GM19035 (cell line): ENCODE measurements at regions not wholly inside any gene's neighbourhood (a gene's known extent, or its start where the extent isn't known, plus 50 kb on each side); places are given as distances from the start of the nearest gene placed in this dataset.

ENCODE experiments used
- ATAC-seq: cut with Tn5 transposase; IDR thresholded peaks from one replicate; pipeline ENCODE4 v1.9.1; 2021; ENCODE audit not compliant: unreplicated experiment

DNA sequence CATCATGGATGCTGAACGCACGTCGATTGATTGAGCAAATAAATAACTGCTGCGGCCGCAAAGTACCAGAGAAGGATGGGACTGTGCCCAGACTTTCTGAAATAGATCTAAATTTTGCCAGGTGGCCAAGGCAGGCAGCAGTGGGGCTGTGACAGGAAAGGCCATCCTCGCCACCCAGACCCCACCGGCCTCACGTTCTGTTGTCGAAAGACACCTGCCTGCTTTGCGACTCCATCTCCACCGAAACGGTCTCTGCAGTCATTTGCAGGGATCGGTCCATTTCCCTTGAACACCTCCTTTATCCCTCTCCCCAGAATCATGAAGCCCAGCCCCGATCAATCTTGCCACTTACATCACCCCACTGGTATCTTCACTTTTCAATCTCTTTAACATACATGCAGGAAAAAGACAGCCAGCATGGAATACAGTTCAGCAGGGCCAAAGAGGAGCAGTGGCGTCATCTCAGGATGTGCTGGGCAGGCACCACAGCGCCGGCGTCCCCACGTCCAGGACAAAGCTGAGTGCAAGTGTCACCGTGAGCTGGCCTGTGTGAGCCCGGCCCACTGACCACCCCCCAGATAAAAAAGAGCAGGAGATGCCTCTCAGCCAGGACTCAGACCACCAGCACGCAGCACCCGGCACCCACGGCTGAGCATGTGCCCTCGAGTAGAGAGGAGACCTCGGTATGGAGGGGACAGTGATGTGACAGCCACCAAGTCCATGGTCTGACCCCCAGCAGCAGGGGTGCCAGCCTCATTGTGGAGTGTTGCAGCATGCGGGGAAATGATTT is 610.3 kb downstream of the TBC1D22A start:
- ATAC-seq: no peak

DNA sequence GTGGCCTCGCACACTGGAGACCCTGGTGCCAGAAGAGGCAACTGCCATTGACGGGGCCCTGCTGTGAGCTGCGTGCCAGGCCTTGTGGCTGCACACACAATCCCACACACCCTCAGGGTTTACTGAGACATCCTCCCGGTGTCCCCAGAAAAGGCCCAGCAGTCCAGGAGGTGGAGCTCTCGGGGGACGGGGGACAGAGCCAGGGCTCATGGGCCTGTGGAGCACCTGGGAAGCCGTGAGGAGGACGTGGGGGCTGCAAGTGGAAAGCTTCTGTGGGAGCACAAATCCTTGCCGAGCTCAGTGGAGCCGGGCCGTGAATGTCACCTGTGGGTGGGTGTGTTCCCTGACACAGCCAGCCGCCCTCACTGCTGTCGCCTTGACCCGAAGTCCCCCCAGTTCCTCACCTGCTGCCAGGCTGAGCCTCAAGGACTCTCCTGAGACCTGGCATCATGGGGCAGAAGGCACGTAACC is 609.7 kb downstream of the TBC1D22A start:
- no peak for ATAC-seq

DNA sequence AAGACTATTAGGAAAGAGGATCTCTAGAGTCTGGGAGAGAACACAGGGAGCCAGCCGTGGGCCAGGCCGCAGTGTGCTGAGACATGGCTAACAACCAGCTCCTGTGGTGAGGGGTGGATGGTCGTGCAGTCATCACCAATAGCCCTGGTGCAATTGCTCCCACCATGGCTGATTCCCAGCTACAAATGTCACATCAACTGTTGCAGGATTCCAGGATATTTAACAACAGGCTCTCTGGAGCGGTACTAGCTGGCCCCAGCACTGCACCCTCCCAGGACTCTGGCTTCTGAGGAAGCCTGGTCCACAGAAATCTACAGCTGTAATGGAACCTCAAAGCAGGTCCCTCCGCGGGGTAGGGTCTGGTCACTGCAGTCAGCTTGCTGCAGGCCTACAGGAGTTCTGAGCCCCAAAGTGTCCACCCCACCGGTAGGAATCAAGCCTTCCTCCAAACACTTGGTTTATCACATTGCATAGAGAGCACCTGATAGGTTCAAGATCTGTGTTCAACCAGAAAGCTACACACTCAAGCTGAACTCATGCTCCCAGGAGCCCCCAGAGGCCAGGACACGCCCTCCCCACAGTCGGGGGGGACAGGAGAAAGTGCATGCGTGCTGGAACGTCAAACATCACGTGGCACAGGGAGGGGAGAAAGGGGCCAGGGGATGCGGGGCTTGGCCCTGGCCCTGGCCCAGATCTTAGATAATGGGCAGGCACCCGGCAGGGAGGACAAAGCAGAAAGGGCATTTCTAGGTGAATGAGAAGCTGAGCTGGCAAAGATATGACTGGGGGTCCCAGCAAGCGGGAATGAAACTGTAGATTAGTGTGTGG is 609.0 kb downstream of the TBC1D22A start:
- ATAC-seq: no peak

DNA sequence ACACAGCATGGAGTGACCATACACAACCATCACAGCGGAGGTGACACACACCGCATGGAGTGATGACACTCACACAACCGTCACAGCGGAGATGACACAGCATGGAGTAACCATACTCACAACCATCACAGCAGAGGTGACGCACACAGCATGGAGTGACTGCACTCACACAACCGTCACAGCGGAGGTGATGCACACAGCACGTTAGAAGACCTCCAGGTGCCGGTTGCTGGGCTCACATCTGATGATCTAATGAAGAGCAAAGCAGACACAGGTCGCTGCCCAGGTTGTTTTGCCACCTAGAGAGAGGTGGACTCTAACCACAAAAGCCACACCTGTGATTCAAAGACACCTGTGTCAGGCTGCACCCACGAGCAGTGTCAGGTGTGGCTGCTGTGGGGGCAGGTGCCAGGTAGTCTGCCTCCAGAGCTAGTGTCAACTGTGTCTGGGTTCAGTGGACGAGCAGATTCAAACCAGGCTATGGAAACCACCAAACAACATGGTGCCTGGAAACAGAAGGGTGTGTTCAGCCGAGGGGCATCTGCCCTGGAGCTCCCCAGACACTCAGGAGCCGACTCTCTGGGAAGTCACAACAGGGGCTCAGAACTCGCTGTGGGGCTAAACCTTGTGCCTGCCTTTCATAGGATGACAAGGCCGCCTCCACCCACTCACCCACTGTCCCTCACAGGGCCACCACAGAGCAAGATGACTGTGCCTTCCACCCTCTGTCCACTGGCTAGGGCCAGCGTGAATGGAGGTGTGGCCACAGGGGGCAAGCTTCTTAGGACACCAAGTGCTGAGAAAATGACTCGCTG is 608.2 kb downstream of the TBC1D22A start:
- ATAC-seq: no peak

DNA sequence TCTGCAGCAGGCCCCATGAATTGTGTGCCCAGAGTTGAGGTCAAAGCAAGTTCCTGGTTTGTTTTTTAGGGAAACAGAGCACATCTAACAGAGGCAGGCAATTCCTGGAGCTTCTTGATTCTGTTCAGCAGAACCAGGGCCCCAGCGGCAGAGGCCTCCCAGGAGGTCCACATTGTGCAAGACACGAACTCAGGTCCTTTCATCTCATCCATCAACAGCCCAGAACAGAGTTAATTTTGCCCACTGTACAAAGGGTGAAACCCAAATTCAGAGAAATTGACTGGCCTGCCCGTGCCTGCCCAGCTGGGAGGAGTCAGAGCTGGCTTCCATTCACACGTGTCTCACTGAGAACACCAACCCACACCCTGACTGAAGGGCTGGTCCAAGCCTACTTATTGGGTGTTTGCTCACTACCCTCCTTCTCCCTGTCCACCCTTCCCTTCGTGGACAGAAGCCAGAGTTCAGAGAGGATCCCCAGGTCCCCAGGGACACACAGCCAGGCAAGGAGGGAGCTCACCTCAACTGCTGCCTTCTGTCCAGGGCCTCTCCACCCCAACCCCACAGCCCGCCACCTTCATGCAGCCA is 607.1 kb downstream of the TBC1D22A start:
- no peak for ATAC-seq

DNA sequence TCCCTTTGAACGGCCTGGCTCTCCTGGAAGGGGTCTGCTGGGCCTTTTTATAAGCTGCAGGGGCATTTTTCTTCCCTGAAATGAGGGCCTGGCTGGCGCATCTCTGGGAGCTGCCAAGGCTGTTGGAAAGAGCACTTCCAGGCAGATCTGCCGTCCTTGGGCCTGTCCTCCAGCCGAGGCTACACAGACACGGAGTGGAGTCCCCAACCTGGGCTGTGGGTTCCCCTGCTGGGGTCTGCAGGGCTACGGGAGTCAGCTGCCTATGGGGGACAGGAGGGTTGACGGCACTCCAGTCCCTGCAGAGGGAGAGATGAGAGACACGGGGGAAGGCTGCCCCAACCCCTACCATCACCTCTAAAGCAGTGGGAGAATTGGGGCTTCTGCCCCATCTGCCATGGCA is 606.6 kb downstream of the TBC1D22A start:
- no peak for ATAC-seq

DNA sequence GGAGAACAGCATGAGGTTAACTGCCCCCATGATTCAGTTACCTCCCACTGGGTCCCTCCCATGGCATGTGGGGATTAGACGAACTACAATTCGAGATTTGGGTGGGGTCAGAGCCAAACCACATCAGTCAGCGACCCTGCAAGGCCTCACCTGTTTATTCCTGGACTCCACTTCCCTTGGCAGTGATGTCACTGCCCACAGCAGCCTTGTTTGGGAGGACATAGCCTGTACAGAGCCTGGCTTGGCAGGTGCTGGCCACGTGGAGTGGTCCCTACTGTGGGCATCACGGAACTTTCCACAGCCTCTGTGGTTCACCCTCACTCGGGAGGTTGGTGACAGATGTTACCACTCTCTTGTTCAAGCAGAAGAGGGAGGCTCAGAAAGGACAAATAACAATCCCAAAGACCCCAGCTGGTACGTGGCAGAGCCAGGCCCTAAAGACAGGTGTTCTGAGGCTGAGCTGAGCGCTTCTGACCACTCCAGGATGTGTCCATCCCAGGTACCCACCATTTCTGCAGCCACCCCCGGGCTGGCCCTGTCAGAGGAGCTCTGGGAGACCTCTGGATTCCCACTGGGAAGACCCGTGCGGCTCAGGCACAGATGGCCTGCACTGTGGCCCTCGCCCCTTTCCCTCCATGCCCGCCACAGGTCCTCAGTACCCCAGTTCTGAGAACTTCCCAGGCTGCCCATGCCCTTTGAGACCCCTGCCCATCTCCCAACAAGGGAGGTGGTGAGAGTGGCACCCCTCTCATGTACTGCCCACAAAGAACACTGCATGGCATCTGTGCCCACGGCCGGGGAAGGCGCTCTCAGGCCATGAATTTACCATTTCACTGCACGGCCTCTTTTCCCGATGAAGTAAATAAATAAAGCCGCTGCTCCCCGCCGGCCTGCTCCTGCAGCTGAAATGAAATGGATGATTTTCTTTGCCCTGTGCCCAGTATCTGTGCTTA is 605.8 kb downstream of the TBC1D22A start:
- ATAC-seq: no peak

DNA sequence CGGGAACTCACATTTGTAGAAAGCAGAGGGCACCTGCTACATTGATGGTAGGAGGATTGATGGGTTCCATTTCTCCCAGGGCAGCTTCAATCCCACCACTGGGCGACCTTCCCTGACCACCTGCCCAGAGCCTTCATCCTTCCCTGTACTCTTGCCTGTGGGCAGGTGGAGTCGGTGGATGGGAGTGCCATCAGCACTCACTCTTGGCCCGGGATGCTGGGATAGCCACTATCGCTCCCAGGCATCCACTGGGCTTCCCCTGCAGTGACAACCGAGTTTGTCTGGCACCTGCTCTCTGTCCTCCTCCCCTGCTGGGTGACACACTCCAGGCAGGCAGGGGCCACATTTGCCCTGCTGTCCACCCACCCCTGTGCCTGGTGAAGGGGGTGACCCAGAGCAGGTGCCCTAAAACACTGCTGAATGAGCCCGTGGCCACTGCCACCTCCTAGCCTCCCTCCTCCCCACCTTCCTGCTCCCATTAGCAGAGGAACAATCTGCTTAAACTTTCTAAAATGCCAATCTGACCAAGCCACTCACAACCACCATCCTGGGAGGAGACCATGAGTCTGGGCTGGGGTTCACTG is 604.7 kb downstream of the TBC1D22A start:
- ATAC-seq: no peak

DNA sequence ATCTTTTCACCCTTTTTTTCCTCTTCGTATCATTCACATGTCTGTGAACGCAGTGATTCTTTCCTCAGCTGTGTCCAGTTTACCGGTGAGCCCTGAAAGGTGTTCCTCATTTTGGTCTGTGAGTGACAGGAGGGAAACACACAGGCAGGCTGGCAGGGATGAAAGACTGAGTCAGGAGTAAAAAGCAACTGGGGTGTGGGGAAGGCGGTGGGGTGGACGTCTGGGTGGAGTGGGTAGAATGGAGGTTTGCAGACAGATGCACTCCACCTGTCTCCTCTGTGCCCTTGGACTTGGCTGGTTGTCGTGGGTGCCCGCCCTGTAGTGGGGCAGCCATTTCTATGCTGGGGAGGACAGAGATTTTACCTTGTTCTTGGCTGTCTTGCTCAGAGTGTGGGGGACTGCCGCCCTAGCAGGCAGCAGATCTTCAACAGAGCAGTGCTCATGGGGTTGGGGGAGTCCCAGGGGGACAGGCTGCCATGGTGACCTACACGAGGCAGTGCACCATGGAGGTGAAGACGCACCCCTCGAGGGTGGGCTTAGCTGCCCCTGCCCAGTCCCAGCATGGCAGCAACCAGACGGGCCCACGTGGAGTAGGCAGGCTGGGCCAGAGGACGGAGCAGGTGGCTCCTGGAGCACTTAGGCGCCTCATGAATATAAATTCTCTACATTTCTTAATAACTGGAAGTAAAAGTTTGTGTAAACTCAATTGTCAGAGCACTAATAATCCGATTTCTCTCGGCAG is 603.7 kb downstream of the TBC1D22A start:
- ATAC-seq: no peak

DNA sequence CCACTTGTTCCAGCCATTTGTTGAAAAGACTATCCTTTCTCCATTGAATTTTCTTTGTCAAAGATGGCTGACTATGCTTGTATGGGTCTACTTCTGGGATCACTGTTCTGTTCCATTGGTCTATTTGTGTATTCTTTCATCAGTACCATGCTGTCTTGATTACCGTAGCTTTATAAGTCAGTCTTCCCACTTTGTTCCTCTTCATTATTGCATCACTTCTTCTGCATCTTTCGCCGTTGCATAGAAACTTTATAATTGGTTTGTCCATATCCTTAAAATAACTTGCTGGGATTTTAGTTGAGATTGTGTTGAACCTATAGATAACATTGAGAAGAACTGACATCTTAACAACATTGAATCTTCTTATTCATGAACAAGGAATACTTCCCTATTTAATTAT is 598.8 kb downstream of the TBC1D22A start:
- ATAC-seq: no peak

DNA sequence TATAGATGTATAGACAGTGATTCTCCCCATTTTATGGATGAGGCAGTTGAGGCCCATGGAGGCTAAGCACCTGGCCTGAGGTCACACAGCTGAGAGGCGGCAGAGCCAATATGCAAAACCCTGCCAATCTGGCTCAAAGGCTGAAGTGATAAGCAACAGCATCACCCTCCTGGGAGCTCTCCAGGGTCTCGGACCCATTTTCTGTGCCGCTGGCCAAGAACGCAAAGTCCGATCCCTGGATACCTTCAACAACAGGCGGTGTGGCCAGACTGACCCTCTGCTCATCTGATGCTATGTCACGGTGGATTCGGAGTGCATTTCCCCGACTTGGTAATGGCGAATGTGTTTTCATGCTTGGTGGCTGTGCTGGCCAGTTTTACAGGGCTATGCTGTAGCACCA is 595.0 kb downstream of the TBC1D22A start:
- ATAC-seq: no peak

DNA sequence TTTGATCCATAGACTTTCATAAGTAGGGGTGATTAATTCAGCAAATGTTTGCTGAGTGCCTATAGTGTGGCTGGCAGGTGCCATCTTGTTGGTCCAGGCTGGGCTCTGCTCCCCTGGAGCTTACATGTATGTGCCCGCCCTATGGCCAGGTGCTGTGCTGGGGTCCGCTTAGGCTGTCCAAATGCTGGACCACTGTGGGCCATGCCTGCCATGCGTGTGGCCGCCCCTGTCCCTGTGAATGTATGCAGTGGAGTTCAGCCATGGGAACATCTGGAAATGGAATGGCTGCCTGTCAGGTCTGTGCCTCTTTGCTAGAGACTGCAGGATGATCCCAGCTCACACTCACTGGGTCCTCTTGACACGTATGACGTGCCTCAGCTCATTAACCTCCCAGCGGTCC is 594.6 kb downstream of the TBC1D22A start:
- ATAC-seq: no peak

DNA sequence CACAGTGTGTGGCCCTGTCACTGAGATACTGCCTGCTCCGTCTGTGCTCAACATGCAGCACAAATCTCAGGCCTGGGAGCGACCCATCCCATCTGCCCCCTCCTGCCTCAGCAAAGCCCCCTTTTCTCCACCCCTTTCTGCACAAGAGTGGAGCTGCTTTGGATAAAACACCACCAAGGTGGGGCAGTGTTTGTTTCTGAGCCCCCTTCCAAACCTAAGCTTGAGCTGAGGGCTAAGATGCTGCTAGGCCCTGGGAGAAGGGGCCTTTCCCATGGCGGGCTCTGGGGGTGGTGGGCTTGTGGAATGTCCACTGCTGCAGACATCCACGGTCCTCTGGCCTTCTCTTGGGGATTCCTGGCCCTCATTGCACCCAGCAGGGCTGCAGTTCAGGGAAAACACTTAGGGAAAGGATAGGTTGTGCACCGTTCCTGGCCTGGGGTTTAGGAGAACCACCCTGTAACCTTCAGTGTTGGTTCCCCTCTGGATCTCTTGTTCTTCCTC is 594.1 kb downstream of the TBC1D22A start:
- ATAC-seq: no peak

DNA sequence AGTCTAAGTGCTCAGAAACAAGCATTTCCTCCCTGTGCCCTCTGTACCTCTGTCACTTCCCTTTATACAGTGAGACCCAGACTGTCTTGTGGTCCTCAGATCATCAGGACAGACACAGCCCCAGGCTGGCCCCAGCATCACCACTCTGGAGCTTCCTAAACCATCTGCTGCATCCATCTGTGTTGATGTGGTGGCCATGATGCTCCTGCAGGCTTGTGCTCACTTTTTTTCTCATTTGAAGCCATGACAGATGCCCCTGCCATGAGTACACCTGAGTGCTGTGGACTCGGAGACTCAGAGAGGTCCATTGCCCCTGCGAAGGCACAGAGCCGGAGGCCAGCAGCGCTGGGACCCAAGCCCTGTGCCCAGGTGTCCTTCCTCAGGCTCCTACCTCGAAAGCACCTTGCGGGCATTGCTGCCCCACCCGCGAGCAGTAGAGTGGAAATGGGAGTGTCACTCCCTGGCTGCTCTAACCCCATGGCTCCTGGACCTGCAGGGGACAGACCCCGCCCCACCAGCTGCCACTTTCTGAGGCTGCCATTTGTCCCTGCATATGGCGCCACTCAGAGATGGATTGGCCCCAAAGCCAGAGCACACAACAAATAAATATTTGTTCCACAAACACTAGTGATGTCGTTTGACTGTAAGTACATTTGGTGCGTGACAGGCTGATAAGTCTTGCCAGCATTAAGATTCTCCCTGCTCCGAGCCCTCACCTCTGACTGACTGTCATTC is 593.5 kb downstream of the TBC1D22A start:
- ATAC-seq: no peak

DNA sequence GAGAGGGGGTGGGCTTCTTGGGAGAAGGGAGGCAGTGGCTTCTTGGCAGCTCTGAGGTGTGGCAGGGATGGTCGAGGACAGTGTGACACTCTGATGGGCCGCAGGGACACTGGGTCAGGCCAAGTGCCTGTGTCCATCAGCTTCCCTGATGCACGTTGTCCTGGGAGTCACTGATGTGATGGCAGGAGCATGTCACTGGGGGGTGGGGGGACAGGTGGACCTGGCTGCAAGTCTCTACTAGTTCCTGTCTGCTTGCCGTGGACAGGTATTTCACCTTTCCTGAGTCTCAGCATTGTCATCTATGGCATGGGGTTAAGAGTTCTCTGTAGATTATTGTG is 592.9 kb downstream of the TBC1D22A start:
- ATAC-seq: no peak

DNA sequence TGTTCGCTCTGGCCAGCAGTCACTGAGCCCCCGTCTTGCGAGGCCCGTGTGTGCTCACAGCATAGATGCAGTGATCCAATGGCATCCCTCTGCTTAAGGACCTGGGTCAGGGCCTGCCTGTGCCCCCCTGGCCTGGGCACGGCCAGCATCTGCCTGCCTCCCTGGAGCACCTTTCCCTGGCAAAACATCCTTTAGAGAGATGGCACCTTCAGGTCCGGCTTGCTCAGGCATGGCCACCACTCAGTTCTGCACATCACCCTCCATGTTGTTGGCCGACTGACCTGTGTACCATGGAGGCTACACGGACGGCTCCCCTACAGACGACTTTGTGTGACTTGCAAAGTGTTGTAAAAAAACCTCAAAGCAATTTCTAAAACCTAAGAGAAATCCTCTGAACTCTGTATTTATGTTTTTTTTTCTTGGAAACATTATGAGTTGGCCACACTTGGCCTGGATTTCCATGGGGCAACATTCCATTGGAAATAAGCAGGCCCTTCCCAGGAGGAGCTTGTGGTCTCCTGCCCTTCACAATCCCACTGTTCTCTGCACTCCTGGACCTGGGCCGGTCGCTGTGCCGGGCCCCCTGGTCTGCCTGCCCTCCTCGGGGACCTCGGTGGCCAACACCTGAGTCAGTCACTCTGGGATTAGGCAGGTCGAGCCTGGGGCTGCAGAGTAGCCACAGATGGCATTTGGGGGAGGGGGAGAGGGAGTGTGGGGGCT is 592.4 kb downstream of the TBC1D22A start:
- no peak for ATAC-seq

DNA sequence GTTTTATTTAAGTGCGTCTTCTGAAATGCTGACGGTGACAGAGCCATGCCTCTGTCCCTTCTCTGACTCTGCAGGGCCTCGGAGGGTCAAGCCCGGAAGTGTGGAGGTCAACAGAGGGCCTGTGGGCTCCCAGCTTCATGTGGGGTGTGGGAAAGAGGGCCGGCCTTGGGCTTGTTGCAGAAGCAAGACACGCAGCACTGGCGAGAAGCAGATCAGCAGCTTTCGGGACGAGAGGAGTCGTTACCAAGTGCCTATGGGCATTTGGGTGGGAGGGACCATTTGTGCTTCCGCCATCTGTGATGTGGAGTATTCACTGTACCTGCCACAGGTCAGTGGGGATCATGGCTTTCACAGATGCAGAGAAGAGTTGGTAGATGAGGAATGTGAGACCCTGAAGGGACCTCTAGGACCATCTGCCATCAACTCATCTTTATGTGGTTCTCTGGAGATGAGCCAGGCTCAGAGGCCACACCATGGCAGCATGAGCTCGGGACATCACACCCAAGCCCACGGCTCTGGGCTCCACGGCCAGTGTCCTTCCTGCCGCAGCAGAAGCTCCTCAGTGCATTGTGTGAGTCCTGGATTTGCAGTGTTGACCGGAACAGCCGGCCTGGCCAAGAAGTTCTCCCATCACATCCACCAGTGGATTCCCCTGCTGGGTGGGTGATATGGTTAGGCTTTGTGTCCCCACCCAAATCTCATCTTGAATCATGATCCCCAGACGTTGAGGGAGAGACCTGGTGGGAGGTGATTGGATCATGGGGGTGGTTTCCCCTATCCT is 590.7 kb downstream of the TBC1D22A start:
- no peak for ATAC-seq
